HG03196 (cell line): ENCODE measurements at regions not wholly inside any gene's neighbourhood (a gene's known extent, or its start where the extent isn't known, plus 50 kb on each side); places are given as distances from the start of the nearest gene placed in this dataset.
"Not testable (repeated sequence)": the region's sequence is repeated elsewhere in the genome, so short reads cannot be mapped to it uniquely, and the experiment has no call there.

Source experiments
- ATAC-seq: cut with Tn5 transposase; IDR thresholded peaks from one replicate; pipeline ENCODE4 v1.9.1; 2021; ENCODE audit not compliant: unreplicated experiment

GRCh38 chr10:105745596-105746148, 1104.6 kb downstream of the SORCS3 start:
- ATAC-seq = no peak

- no peak for ATAC-seq
These were observed 1102.4 kb downstream of the SORCS3 start for GRCh38 chr10:105743343-105744056.

GRCh38 chr10:105742923-105743322, 1101.8 kb downstream of the SORCS3 start:
- ATAC-seq = no peak

- ATAC-seq = no peak
These were observed 1101.1 kb downstream of the SORCS3 start for GRCh38 chr10:105742184-105742583.

- no peak for ATAC-seq
These were observed 1093.4 kb downstream of the SORCS3 start for GRCh38 chr10:105734479-105734878.

- no peak for ATAC-seq
These were observed 1092.8 kb downstream of the SORCS3 start for GRCh38 chr10:105733924-105734323.

- ATAC-seq = no peak
These were observed 1088.3 kb downstream of the SORCS3 start for GRCh38 chr10:105729428-105729827.

- ATAC-seq = not testable (repeated sequence)
These were observed 1086.5 kb downstream of the SORCS3 start for GRCh38 chr10:105727586-105727985.

GRCh38 chr10:105727131-105727530, 1086.0 kb downstream of the SORCS3 start:
- ATAC-seq = no peak

- ATAC-seq = no peak
These were observed 1085.1 kb downstream of the SORCS3 start for GRCh38 chr10:105726149-105726548.

- no peak for ATAC-seq
These were observed 1083.9 kb downstream of the SORCS3 start for GRCh38 chr10:105725007-105725406.

GRCh38 chr10:105718207-105718995, 1077.3 kb downstream of the SORCS3 start:
- ATAC-seq = no peak

- ATAC-seq = no peak
These were observed 1073.6 kb downstream of the SORCS3 start for GRCh38 chr10:105714728-105715127.

- ATAC-seq = no peak
These were observed 1066.5 kb downstream of the SORCS3 start for GRCh38 chr10:105707603-105708002.

- no peak for ATAC-seq
These were observed 1065.4 kb downstream of the SORCS3 start for GRCh38 chr10:105706281-105707026.

GRCh38 chr10:105702211-105702610, 1061.1 kb downstream of the SORCS3 start:
- no peak for ATAC-seq

GRCh38 chr10:105700218-105700617, 1059.1 kb downstream of the SORCS3 start:
- no peak for ATAC-seq

- ATAC-seq = no peak
These were observed 1058.4 kb downstream of the SORCS3 start for GRCh38 chr10:105699504-105699903.

- ATAC-seq = no peak
These were observed 1057.5 kb downstream of the SORCS3 start for GRCh38 chr10:105698592-105698991.

GRCh38 chr10:105697290-105697780, 1056.2 kb downstream of the SORCS3 start:
- ATAC-seq = no peak

- ATAC-seq = no peak
These were observed 1050.7 kb downstream of the SORCS3 start for GRCh38 chr10:105691811-105692210.
